Karpas-422 (cell line): ENCODE measurements at regions not wholly inside any gene's neighbourhood (a gene's known extent, or its start where the extent isn't known, plus 50 kb on each side); places are given as distances from the start of the nearest gene placed in this dataset.

Experiments used
- DNase-seq: peaks from one replicate; pipeline ENCODE4 v3.0.0-alpha.2; 2015
- H2AFZ ChIP-seq: fragments of 200-600 bp; sonication (generic); 2 replicates; pipeline ENCODE4 v1.6.1; 2014; ENCODE audit warnings: antibody characterized with exemption, low read length, mixed read lengths
- H3K27ac ChIP-seq: fragments of 200-600 bp; sonication (generic); 2 replicates; pipeline ENCODE4 v1.5.1; 2014; ENCODE audit warnings: mild to moderate bottlenecking, low read length, moderate library complexity
- H3K27me3 ChIP-seq: fragments of 200-600 bp; sonication (generic); 2 replicates; pipeline ENCODE4 v1.6.1; 2014; ENCODE audit warnings: low read length, mixed read lengths
- H3K36me3 ChIP-seq: fragments of 200-600 bp; sonication (generic); 2 replicates; pipeline ENCODE4 v1.6.1; 2014; ENCODE audit warnings: low read length, mixed read lengths; ENCODE audit not compliant: insufficient read depth
- H3K4me1 ChIP-seq: fragments of 200-600 bp; sonication (generic); 2 replicates; pipeline ENCODE4 v1.6.1; 2014; ENCODE audit warnings: mild to moderate bottlenecking, low read length, mixed read lengths
- H3K4me2 ChIP-seq: fragments of 200-600 bp; sonication (generic); 2 replicates; pipeline ENCODE4 v1.6.1; 2014; ENCODE audit warnings: low read length, low read depth, mild to moderate bottlenecking; ENCODE audit not compliant: poor library complexity, severe bottlenecking
- H3K4me3 ChIP-seq: fragments of 200-600 bp; sonication (generic); 2 replicates; pipeline ENCODE4 v1.5.1; 2014; ENCODE audit warnings: mild to moderate bottlenecking, antibody characterized with exemption, low read length, mixed read lengths
- H3K79me2 ChIP-seq: fragments of 200-600 bp; sonication (generic); 2 replicates; pipeline ENCODE4 v1.6.1; 2014; ENCODE audit warnings: mild to moderate bottlenecking, low read length, mixed read lengths
- H3K9ac ChIP-seq: fragments of 200-600 bp; sonication (generic); 2 replicates; pipeline ENCODE4 v1.6.0; 2014; ENCODE audit warnings: low read length
- H3K9me2 ChIP-seq: fragments of 200-600 bp; sonication (generic), shearing (Covaris generic); replicated peaks from 2 replicates; pipeline ENCODE4 v1.6.0; 2014; ENCODE audit warnings: mild to moderate bottlenecking, low read length, moderate library complexity; ENCODE audit not compliant: insufficient read depth
- H3K9me3 ChIP-seq: fragments of 300-700, 200-600 bp; sonication (generic); 2 replicates; pipeline ENCODE4 v1.6.1; 2014; ENCODE audit warnings: low read length, mixed read lengths
- H4K20me1 ChIP-seq: fragments of 200-600 bp; sonication (generic); 2 replicates; pipeline ENCODE4 v1.6.1; 2014; ENCODE audit warnings: mild to moderate bottlenecking, antibody characterized with exemption, low read length, low read depth; ENCODE audit not compliant: insufficient read depth

DNA sequence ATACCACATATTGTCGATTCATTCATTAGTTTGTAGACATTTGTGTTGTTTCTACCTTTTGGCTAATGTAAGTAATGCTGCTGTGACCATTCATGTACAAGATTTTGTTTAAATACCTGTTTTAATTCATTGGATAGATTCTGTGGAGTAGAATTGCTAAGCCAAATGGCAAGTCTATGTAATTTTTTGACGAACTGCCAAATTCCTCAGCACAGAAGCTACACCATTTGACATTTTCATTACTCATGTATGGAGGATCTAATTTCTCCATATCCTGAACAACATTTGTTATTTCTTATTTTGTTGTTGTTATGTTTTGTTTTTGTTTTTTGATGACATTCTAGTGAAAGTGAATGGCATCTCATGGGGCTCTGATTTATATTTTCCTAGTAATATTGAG, 1351.3 kb upstream of the SORCS1 start:
- H3K9me2 ChIP-seq = no peaks in the 10 kb centered on the region
- H2AFZ ChIP-seq = no peak overlapping the region
- no peaks in the 10 kb centered on the region for H3K4me1 ChIP-seq
- H3K27ac ChIP-seq = no peak overlapping the region
- no peak overlapping the region for H3K4me3 ChIP-seq
- H3K79me2 ChIP-seq = no peaks in the 10 kb centered on the region
- no peaks in the 10 kb centered on the region for H3K27me3 ChIP-seq
- DNase-seq = no peak
- no peak overlapping the region for H3K4me2 ChIP-seq
- H3K36me3 ChIP-seq = no peaks in the 10 kb centered on the region
- no peaks in the 10 kb centered on the region for H4K20me1 ChIP-seq
- H3K9me3 ChIP-seq = peaks cover 30% of the 10 kb centered on the region
- no peak overlapping the region for H3K9ac ChIP-seq

DNA sequence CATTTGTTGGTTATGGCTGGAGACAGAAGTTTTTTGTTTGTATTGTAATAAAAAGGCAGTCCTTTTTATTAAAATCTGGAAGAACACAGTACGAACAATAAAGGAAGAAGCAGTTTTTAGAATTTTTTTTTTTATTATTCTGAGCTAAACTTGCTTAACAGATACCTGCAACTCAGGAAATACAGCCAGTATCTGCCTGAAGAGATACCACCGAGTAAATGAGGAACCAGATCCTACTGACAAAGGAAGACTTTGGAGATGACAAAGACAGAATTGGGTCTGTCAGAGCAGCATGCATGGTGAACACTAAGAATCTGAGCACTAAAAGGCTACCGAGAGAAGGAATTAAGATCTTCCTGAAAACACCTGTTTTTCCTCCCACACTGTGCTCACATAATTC, 1335.9 kb upstream of the SORCS1 start:
- H2AFZ ChIP-seq = no peak overlapping the region
- H3K9ac ChIP-seq = no peak overlapping the region
- no peaks in the 10 kb centered on the region for H3K27me3 ChIP-seq
- no peak for DNase-seq
- H4K20me1 ChIP-seq = no peaks in the 10 kb centered on the region
- H3K4me1 ChIP-seq = no peaks in the 10 kb centered on the region
- no peak overlapping the region for H3K4me3 ChIP-seq
- H3K36me3 ChIP-seq = no peaks in the 10 kb centered on the region
- no peaks in the 10 kb centered on the region for H3K79me2 ChIP-seq
- peaks cover 31% of the 10 kb centered on the region for H3K9me3 ChIP-seq
- H3K9me2 ChIP-seq = no peaks in the 10 kb centered on the region
- no peak overlapping the region for H3K4me2 ChIP-seq
- H3K27ac ChIP-seq = no peak overlapping the region

DNA sequence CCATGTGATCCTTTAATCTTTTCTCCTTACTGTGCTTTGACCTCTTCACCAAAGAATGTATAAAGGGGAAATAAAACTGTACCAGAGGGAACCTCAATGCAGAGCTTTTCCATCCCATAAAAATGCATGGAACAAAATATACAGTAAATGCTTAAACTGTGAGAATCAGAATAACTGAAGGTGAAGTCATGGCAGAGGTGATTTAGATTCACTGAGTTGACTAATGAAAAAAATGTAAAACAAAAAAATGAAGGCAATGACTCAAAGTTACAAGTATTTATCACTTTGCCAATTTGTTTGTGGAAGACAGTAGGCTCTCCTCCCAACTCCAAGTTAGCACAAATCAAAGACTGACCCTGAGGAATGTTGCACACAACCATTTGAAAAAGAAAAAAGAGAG, 1331.6 kb upstream of the SORCS1 start:
- Histone ChIP-seq H2AFZ (no peak overlapping the region), H3K4me1 (no peaks in the 10 kb centered on the region), H3K9ac (no peak overlapping the region), H3K9me3 (peaks cover 30% of the 10 kb centered on the region), H3K36me3 (no peaks in the 10 kb centered on the region), H3K9me2 (no peaks in the 10 kb centered on the region), H3K4me2 (no peak overlapping the region), H3K4me3 (no peak overlapping the region), H3K79me2 (no peaks in the 10 kb centered on the region), H3K27me3 (no peaks in the 10 kb centered on the region), H4K20me1 (no peaks in the 10 kb centered on the region), H3K27ac (no peak overlapping the region)
- DNase-seq = no peak

DNA sequence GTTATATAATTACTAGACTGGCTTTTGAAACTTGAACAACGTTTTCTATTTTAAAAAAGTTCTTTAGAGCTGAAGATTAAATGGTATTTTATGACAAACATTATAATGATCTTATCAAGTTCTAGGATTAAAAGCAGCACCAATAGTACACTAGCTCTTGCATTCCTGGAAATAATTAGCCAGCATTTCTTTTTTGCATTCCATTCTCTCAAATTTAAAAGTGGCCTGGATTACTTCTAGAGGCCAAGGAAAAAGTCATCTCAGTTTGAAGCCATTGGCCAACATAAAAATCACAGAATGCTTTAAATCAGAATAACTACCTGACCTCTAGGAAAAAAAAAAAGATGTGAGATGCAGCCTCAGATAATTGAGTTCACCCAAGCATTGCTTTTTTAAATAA, 1326.4 kb upstream of the SORCS1 start:
- H3K9me2 ChIP-seq = no peaks in the 10 kb centered on the region
- no peaks in the 10 kb centered on the region for H4K20me1 ChIP-seq
- no peak overlapping the region for H3K4me2 ChIP-seq
- H3K4me1 ChIP-seq = no peaks in the 10 kb centered on the region
- no peaks in the 10 kb centered on the region for H3K36me3 ChIP-seq
- H3K79me2 ChIP-seq = no peaks in the 10 kb centered on the region
- no peak overlapping the region for H3K4me3 ChIP-seq
- no peaks in the 10 kb centered on the region for H3K27me3 ChIP-seq
- no peak for DNase-seq
- H2AFZ ChIP-seq = no peak overlapping the region
- no peak overlapping the region for H3K9ac ChIP-seq
- H3K27ac ChIP-seq = no peak overlapping the region
- peaks cover 28% of the 10 kb centered on the region for H3K9me3 ChIP-seq

DNA sequence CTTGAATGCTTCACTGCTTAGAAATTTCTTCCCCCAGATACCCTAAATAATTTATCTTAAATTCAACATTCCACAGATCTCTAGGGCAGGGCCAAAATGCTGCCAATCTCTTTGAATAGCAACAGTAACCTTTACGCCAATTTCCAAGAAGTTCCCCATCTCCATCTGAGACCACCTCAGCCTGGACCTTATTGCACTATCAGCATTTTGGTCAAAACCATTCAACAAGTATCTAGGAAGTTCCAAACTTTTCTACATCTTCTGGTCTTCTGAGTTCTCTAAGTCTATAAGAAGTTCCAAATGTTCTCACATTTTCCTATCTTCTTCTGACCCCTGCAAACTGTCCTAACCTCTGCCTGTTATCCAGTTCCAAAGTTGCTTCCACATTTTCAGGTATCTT, 1306.9 kb upstream of the SORCS1 start:
- Histone ChIP-seq H3K27me3 (no peaks in the 10 kb centered on the region), H4K20me1 (no peaks in the 10 kb centered on the region), H3K9ac (no peak overlapping the region), H3K9me3 (peaks cover 41% of the 10 kb centered on the region), H3K4me2 (no peak overlapping the region), H3K36me3 (no peaks in the 10 kb centered on the region), H3K9me2 (no peaks in the 10 kb centered on the region), H3K27ac (no peak overlapping the region), H2AFZ (no peak overlapping the region), H3K79me2 (no peaks in the 10 kb centered on the region), H3K4me3 (no peak overlapping the region), H3K4me1 (no peaks in the 10 kb centered on the region)
- no peak for DNase-seq

DNA sequence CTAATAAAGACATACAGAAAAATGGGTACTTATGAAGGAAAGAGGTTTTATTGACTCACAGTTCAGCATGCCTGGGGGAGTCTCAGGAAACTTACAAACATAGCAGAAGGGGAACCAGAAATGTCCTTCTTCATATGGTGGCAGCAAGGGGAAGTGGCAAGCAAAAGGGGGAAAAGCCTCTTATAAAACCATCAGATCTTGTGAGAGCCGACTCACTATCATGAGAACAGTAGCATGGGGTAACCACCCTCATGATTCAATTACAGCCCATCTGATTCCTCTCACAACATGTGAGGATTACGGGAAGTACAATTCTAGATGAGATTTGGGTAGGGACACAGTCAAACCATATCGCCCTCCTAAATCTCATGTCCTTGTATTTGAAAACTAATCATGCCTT, 1305.4 kb upstream of the SORCS1 start:
- Histone ChIP-seq H3K36me3 (no peaks in the 10 kb centered on the region), H3K79me2 (no peaks in the 10 kb centered on the region), H3K9me3 (peaks cover 41% of the 10 kb centered on the region), H3K4me2 (no peak overlapping the region), H2AFZ (no peak overlapping the region), H3K9ac (no peak overlapping the region), H4K20me1 (no peaks in the 10 kb centered on the region), H3K9me2 (no peaks in the 10 kb centered on the region), H3K4me3 (no peak overlapping the region), H3K27me3 (no peaks in the 10 kb centered on the region), H3K4me1 (no peaks in the 10 kb centered on the region), H3K27ac (no peak overlapping the region)
- no peak for DNase-seq

DNA sequence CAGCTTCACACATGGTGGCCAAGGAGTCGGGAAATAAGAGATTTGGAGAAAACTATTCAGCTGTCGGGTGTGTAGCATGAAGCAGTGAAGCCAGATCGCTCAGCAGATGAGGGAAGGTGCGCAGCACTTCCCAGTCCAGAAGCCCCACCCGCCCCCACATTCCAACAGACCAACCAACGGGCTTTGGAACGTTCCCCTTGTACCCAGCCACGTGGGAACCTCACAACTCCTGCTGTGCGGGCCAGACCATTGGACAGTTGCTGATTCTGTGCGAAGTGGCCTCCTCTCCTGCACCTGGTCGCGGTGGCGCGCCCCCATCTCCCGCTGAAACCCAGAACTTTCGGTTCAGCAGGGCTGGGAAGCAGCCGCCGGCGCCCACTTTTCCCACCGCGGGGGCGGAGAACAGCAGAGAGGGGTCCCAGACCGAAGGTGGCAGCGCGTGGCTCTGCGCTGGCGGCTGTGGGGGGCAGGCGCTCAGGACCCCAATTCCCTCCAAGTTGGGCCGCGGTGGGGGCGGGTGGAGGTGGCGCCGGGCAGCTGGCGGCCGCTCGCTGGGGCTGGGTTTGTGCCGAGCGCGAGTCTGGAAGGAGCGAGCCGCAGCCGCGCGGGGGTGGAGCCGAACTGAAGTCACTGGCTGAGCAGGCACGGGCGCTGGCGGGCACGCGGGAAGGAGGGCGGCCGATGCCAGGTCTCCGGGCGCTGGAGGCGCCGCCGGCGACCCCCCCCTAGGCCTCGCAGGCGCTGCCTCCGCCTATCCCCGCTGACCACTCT, 1301.5 kb upstream of the SORCS1 start:
- no peaks in the 10 kb centered on the region for H3K79me2 ChIP-seq
- H4K20me1 ChIP-seq = no peaks in the 10 kb centered on the region
- no peaks in the 10 kb centered on the region for H3K36me3 ChIP-seq
- H3K9ac ChIP-seq = no peak overlapping the region
- no peak for DNase-seq
- H3K4me3 ChIP-seq = no peak overlapping the region
- no peaks in the 10 kb centered on the region for H3K4me1 ChIP-seq
- H3K9me3 ChIP-seq = peaks cover 25% of the 10 kb centered on the region
- H3K27ac ChIP-seq = no peak overlapping the region
- no peak overlapping the region for H3K4me2 ChIP-seq
- H3K9me2 ChIP-seq = no peaks in the 10 kb centered on the region
- no peaks in the 10 kb centered on the region for H3K27me3 ChIP-seq
- no peak overlapping the region for H2AFZ ChIP-seq

DNA sequence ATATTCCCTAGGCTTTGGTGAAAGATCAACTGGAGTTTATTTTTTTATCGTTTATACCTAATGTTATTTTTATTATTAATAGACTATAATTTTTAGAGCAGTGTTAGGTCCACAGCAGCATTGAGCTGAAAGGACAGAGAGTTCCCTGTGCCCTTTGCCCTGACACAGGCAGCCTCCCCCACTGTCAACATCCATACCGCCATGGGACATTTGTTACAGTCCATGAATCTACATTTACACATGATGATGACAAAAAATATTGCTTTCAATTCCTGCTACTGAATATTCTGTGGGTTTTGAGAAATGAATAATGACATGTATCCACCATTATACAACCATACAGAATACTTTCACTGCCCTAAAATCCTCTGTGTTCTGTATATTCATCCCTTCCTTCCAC, 1297.5 kb upstream of the SORCS1 start:
- Histone ChIP-seq H3K4me2 (no peak overlapping the region), H3K4me3 (no peak overlapping the region), H3K4me1 (no peaks in the 10 kb centered on the region), H3K79me2 (no peaks in the 10 kb centered on the region), H3K36me3 (no peaks in the 10 kb centered on the region), H3K9me3 (peaks cover 11% of the 10 kb centered on the region), H3K27me3 (no peaks in the 10 kb centered on the region), H3K9ac (no peak overlapping the region), H3K9me2 (no peaks in the 10 kb centered on the region), H2AFZ (no peak overlapping the region), H4K20me1 (no peaks in the 10 kb centered on the region), H3K27ac (no peak overlapping the region)
- no peak for DNase-seq
